ENCODE measurements at regions not wholly inside any gene's neighbourhood (a gene's known extent, or its start where the extent isn't known, plus 50 kb on each side); places are given as distances from the start of the nearest gene placed in this dataset.

GRCh38 chr4:138400543-138400942, 158.4 kb upstream of the SLC7A11 start:
- TF ChIP-seq CTCF (IDR thresholded peaks at IDR 0.05), result no peak
- TF ChIP-seq POLR2A (IDR thresholded peaks at IDR 0.05), result no peak

Measured in esophagus squamous epithelium (tissue), 4 donors.